ENCODE measurements at regions not wholly inside any gene's neighbourhood (a gene's known extent, or its start where the extent isn't known, plus 50 kb on each side); places are given as distances from the start of the nearest gene placed in this dataset.

- Histone ChIP-seq H3F3A (ENCODE audit: insufficient read depth) (no peaks in the 10 kb centered on the region), H2AFZ (ENCODE audit: low read depth, low read length, severe bottlenecking) (no peak overlapping the region), H3K27me3 (ENCODE audit: low read length) (no peaks in the 10 kb centered on the region), H3K4me2 (ENCODE audit: low read depth, low read length, poor library complexity, severe bottlenecking) (no peak overlapping the region), H3K4me3 (ENCODE audit: insufficient read depth, low read length, poor library complexity, severe bottlenecking) (no peak overlapping the region), H3K9me3 (ENCODE audit: insufficient read depth, low read length) (no peaks in the 10 kb centered on the region), H3K9me2 (replicated peaks; ENCODE audit: insufficient read depth, low read length) (no peaks in the 10 kb centered on the region), H3K9ac (ENCODE audit: low read length) (no peak overlapping the region), H3K36me3 (ENCODE audit: low read length) (no peaks in the 10 kb centered on the region), H3K79me2 (ENCODE audit: insufficient read depth, low read length) (no peaks in the 10 kb centered on the region), H3K27ac (ENCODE audit: low read depth, low read length) (no peak overlapping the region), H4K20me1 (ENCODE audit: low read depth, low read length) (no peaks in the 10 kb centered on the region)
- TF ChIP-seq, protein P1, sequence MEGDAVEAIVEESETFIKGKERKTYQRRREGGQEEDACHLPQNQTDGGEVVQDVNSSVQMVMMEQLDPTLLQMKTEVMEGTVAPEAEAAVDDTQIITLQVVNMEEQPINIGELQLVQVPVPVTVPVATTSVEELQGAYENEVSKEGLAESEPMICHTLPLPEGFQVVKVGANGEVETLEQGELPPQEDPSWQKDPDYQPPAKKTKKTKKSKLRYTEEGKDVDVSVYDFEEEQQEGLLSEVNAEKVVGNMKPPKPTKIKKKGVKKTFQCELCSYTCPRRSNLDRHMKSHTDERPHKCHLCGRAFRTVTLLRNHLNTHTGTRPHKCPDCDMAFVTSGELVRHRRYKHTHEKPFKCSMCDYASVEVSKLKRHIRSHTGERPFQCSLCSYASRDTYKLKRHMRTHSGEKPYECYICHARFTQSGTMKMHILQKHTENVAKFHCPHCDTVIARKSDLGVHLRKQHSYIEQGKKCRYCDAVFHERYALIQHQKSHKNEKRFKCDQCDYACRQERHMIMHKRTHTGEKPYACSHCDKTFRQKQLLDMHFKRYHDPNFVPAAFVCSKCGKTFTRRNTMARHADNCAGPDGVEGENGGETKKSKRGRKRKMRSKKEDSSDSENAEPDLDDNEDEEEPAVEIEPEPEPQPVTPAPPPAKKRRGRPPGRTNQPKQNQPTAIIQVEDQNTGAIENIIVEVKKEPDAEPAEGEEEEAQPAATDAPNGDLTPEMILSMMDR (IDR thresholded peaks at IDR 0.05; ENCODE audit: insufficient read depth, low read length, poor library complexity, severe bottlenecking) = no peak
- TF ChIP-seq EZH2phosphoT487 (conservative IDR thresholded peaks at IDR 0.05; ENCODE audit: low read length) = no peak
These were observed 91.5 kb downstream of the RAD51AP2 start for GRCh38 chr2:17426743-17427142.

GRCh38 chr2:17422061-17422460 is 96.2 kb downstream of the RAD51AP2 start:
- H3K4me3 ChIP-seq (ENCODE audit: insufficient read depth, low read length, poor library complexity, severe bottlenecking) = no peak overlapping the region
- no peaks in the 10 kb centered on the region for H3K79me2 ChIP-seq (ENCODE audit: insufficient read depth, low read length)
- no peak overlapping the region for H2AFZ ChIP-seq (ENCODE audit: low read depth, low read length, severe bottlenecking)
- H3K4me2 ChIP-seq (ENCODE audit: low read depth, low read length, poor library complexity, severe bottlenecking) = no peak overlapping the region
- TF ChIP-seq, protein P1 (IDR thresholded peaks at IDR 0.05; ENCODE audit: insufficient read depth, low read length, poor library complexity, severe bottlenecking) = no peak
- no peak for TF ChIP-seq EZH2phosphoT487 (conservative IDR thresholded peaks at IDR 0.05; ENCODE audit: low read length)
- no peaks in the 10 kb centered on the region for H3K36me3 ChIP-seq (ENCODE audit: low read length)
- H3F3A ChIP-seq (ENCODE audit: insufficient read depth) = no peaks in the 10 kb centered on the region
- no peak overlapping the region for H3K27ac ChIP-seq (ENCODE audit: low read depth, low read length)
- H3K27me3 ChIP-seq (ENCODE audit: low read length) = no peaks in the 10 kb centered on the region
- no peak overlapping the region for H3K9ac ChIP-seq (ENCODE audit: low read length)
- H3K9me3 ChIP-seq (ENCODE audit: insufficient read depth, low read length) = no peaks in the 10 kb centered on the region
- no peaks in the 10 kb centered on the region for H3K9me2 ChIP-seq (replicated peaks; ENCODE audit: insufficient read depth, low read length)
- no peaks in the 10 kb centered on the region for H4K20me1 ChIP-seq (ENCODE audit: low read depth, low read length)

GRCh38 chr2:17416884-17417391 is 101.3 kb downstream of the RAD51AP2 start:
- no peaks in the 10 kb centered on the region for H3F3A ChIP-seq (ENCODE audit: insufficient read depth)
- no peak overlapping the region for H3K27ac ChIP-seq (ENCODE audit: low read depth, low read length)
- no peak overlapping the region for H3K4me2 ChIP-seq (ENCODE audit: low read depth, low read length, poor library complexity, severe bottlenecking)
- H4K20me1 ChIP-seq (ENCODE audit: low read depth, low read length) = no peaks in the 10 kb centered on the region
- H3K79me2 ChIP-seq (ENCODE audit: insufficient read depth, low read length) = no peaks in the 10 kb centered on the region
- H3K9me2 ChIP-seq (replicated peaks; ENCODE audit: insufficient read depth, low read length) = no peaks in the 10 kb centered on the region
- H3K9ac ChIP-seq (ENCODE audit: low read length) = no peak overlapping the region
- H2AFZ ChIP-seq (ENCODE audit: low read depth, low read length, severe bottlenecking) = no peak overlapping the region
- no peak overlapping the region for H3K4me3 ChIP-seq (ENCODE audit: insufficient read depth, low read length, poor library complexity, severe bottlenecking)
- TF ChIP-seq, protein P1 (IDR thresholded peaks at IDR 0.05; ENCODE audit: insufficient read depth, low read length, poor library complexity, severe bottlenecking) = no peak
- no peak for TF ChIP-seq EZH2phosphoT487 (conservative IDR thresholded peaks at IDR 0.05; ENCODE audit: low read length)
- no peaks in the 10 kb centered on the region for H3K9me3 ChIP-seq (ENCODE audit: insufficient read depth, low read length)
- H3K36me3 ChIP-seq (ENCODE audit: low read length) = no peaks in the 10 kb centered on the region
- H3K27me3 ChIP-seq (ENCODE audit: low read length) = no peaks in the 10 kb centered on the region

Measured in SU-DHL-6 (cell line).